Omental fat pad (tissue), 3 donors: ENCODE measurements at regions not wholly inside any gene's neighbourhood (a gene's known extent, or its start where the extent isn't known, plus 50 kb on each side); places are given as distances from the start of the nearest gene placed in this dataset.

Experiments
- ATAC-seq: fragments of 150-250 bp; one replicate; pipeline ENCODE4 v1.9.1; 2016; ENCODE audit warnings: mild to moderate bottlenecking, moderate library complexity; ENCODE audit not compliant: low FRiP score
- DNase-seq: peaks from one replicate; pipeline ENCODE4 v3.0.0-alpha.2; 2019; ENCODE audit warnings: low spot score
- TF ChIP-seq, protein P1 (sequence below), 3 donors: fragments of 450-650 bp; IDR thresholded peaks; one replicate each; pipeline ENCODE4 v1.5.1; 2016 to 2017; ENCODE audit warnings: antibody characterized with exemption in 3 of 3, mild to moderate bottlenecking in 3 of 3, moderate library complexity in 2 of 3

DNA sequence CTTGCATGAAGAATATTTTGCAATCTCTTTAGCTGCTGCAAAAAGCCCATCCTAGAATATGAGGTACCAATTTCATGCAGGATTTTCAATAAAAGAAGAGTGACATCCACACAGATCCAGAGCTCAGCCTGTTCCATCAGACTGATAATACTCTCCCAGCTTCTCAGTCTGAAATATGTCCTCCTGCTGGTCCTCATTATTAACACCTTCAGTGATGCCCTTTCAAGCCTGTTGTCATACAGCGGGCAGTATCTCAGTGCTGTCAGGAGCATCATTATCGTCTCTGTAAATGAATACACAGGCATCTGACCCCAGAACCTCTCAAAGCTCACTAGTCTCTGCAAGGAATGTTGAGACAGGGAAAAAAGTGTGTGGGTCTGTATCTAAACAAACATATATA lies 1387.8 kb downstream of the OTOL1 start:
- TF ChIP-seq, protein P1, sequence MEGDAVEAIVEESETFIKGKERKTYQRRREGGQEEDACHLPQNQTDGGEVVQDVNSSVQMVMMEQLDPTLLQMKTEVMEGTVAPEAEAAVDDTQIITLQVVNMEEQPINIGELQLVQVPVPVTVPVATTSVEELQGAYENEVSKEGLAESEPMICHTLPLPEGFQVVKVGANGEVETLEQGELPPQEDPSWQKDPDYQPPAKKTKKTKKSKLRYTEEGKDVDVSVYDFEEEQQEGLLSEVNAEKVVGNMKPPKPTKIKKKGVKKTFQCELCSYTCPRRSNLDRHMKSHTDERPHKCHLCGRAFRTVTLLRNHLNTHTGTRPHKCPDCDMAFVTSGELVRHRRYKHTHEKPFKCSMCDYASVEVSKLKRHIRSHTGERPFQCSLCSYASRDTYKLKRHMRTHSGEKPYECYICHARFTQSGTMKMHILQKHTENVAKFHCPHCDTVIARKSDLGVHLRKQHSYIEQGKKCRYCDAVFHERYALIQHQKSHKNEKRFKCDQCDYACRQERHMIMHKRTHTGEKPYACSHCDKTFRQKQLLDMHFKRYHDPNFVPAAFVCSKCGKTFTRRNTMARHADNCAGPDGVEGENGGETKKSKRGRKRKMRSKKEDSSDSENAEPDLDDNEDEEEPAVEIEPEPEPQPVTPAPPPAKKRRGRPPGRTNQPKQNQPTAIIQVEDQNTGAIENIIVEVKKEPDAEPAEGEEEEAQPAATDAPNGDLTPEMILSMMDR (IDR thresholded peaks at IDR 0.05), result no peak
- DNase-seq, result no peak
- no peak for ATAC-seq

DNA sequence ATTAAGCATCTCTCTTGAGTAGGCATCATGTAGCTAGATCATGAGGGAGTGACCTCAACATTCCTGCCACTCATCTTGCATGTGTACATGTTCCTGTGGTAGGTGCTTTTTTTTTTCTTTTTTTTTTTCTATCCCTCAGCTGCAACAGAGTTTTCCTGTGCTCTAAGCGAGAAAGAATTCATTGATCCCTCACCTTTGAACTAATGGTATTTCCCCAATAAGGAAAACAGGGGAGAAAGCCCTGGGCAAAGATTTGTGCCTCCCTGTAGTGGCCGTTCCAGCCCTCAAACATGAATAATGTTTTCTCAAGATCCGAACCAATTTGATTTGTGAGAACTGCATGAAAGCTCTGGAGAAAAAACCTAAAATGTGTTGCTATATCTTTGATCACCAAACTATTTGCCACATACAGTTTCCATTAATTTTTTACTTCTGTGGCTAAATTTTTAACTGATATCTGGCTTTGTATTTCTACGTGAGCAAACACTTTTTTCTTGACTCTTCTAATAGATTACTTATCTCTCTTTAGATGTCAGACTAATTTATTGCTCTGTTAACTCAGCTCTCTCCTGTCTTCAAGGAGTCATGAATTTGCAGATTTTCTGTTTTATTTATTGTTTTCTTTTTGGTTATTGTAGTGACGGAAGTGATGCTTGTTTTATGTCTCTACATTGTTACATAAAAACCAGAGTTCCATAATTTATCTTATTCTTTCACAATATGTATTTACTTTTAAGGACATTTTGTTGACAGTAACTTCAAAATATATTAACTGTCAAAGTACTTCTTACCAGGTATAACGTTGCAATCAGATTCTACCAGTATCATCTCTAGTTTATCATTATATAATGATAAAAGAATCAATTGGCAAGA lies 1396.5 kb downstream of the OTOL1 start:
- TF ChIP-seq, protein P1 (IDR thresholded peaks at IDR 0.05), result no peak
- ATAC-seq, result no peak
- no peak for DNase-seq

DNA sequence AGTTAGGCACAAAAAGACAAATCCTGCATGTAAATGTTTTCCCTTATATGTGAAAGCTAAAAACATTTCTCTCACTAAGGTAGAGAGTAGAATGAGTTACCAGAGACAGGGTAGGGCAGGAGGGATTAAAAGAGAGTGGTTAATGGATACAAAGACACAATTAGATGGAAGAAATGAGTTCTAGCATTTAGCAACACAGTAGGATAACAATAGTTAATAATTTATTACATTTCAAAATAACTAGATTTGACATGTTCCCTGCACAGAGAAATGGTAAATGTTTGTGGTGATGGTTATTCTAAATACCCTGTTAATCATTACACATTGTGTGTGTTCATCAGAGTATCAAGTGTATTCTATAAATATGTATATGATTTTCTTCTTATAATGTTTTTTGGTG lies 1400.7 kb downstream of the OTOL1 start:
- DNase-seq, result no peak
- no peak for ATAC-seq
- TF ChIP-seq, protein P1 (IDR thresholded peaks at IDR 0.05), result no peak

DNA sequence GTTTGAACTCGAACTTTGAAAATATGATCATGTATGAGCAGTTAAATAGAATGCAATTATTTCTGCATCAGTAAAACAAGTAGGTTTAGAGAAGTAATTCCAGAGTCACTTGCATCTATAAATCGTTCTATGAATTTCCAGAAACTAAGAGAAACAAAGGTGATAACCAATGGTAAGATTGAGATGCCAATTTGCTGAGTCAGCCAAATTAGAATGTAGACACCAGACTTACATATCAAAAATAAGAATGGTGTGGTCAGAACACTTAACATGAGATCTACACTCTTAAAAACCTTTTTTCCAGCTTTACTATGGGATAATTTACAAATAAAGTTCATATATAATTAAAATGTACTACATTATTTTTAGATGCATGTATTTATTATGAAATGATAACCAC lies 1435.9 kb downstream of the OTOL1 start:
- TF ChIP-seq, protein P1 (IDR thresholded peaks at IDR 0.05), result no peak
- ATAC-seq (no peak), DNase-seq (no peak)

DNA sequence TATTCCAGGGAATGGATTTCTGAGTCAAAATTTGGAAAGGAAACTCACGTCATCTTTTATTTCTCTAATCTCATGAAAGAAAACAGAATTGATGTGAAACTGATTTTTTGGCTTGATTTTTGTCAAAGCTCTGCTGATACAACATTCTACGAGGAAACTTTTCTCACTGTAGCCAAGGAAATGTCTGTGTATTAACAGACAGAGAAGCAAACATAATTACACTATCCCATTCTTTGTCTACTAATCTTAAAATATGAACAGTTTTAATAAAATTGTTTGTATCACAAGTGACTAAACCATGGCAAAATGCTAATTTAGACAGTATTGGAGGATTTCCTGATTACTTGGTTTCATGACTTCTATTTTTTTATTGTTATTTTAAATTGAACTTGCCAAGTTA lies 1437.0 kb downstream of the OTOL1 start:
- TF ChIP-seq, protein P1 (IDR thresholded peaks at IDR 0.05), result no peak
- no peak for DNase-seq
- no peak for ATAC-seq

DNA sequence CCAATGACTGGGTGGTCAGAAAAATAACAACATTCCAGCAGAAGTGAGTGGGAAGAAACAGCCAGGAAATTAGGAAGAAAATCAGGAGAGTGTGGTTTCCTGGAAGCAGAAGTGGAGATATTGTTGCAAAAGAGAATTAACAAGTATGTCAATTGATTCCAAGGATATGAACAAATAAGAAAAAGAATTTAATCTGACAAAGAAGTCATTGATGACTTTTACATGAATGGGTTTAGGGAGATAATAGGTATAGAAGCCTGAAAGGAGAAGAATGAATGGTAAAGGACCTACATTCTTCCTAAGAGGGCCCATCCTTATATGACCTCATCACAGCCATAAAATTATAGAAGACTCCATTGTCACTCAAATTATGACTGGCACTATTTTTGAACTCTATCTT lies 1440.1 kb downstream of the OTOL1 start:
- DNase-seq, result no peak
- TF ChIP-seq, protein P1 (IDR thresholded peaks at IDR 0.05), result no peak
- no peak for ATAC-seq

DNA sequence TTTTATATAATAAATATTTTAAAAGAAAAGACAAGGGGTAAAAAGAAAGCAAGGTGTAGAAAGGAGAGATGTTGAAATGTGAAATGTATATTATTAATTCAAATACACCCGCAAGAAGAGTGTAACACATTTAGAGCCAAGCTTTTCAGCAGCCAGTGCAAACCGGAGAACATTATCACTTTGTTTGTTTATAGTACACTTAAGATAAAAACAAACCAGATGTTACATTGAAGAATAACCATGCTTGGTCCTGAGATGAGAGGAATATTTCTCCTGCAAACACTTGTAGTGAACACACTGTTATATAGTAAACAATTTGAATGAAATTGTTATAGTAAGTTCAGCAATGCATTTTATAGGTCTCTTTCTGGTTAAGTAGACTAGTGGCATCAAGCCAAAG lies 1441.5 kb downstream of the OTOL1 start:
- no peak for DNase-seq
- TF ChIP-seq, protein P1 (IDR thresholded peaks at IDR 0.05), result no peak
- ATAC-seq, result no peak
